ENCODE measurements at regions not wholly inside any gene's neighbourhood (a gene's known extent, or its start where the extent isn't known, plus 50 kb on each side); places are given as distances from the start of the nearest gene placed in this dataset.

- Histone ChIP-seq H3K9me3 (no peaks in the 10 kb centered on the region), H3K4me1 (no peaks in the 10 kb centered on the region), H3K4me3 (no peak overlapping the region), H3K27ac (no peak overlapping the region), H3K27me3 (no peaks in the 10 kb centered on the region), H3K36me3 (no peaks in the 10 kb centered on the region)
- no peak for DNase-seq
- TF ChIP-seq POLR2A (IDR thresholded peaks at IDR 0.05) = no peak
- TF ChIP-seq CTCF (IDR thresholded peaks at IDR 0.05) = no peak
Observed at GRCh38 chr14:42642787-42643186, 1036.1 kb downstream of the LRFN5 start.

- H3K9me3 ChIP-seq = no peaks in the 10 kb centered on the region
- H3K27ac ChIP-seq = no peak overlapping the region
- no peak overlapping the region for H3K4me3 ChIP-seq
- no peak for DNase-seq
- no peaks in the 10 kb centered on the region for H3K4me1 ChIP-seq
- TF ChIP-seq POLR2A (IDR thresholded peaks at IDR 0.05) (no peak), CTCF (IDR thresholded peaks at IDR 0.05) (no peak)
- H3K27me3 ChIP-seq = no peaks in the 10 kb centered on the region
- no peaks in the 10 kb centered on the region for H3K36me3 ChIP-seq
Observed at GRCh38 chr14:42633504-42634095, 1026.9 kb downstream of the LRFN5 start.

GRCh38 chr14:42629553-42629952 lies 1022.9 kb downstream of the LRFN5 start:
- Histone ChIP-seq H3K27ac (no peak overlapping the region), H3K4me3 (no peak overlapping the region), H3K9me3 (no peaks in the 10 kb centered on the region), H3K27me3 (no peaks in the 10 kb centered on the region), H3K36me3 (no peaks in the 10 kb centered on the region), H3K4me1 (no peaks in the 10 kb centered on the region)
- no peak for DNase-seq
- TF ChIP-seq CTCF (IDR thresholded peaks at IDR 0.05) (no peak), POLR2A (IDR thresholded peaks at IDR 0.05) (no peak)

GRCh38 chr14:42628602-42629001 lies 1021.9 kb downstream of the LRFN5 start:
- Histone ChIP-seq H3K4me1 (no peaks in the 10 kb centered on the region), H3K27me3 (no peaks in the 10 kb centered on the region), H3K4me3 (no peak overlapping the region), H3K36me3 (no peaks in the 10 kb centered on the region), H3K9me3 (no peaks in the 10 kb centered on the region), H3K27ac (no peak overlapping the region)
- TF ChIP-seq POLR2A (IDR thresholded peaks at IDR 0.05) = no peak
- no peak for TF ChIP-seq CTCF (IDR thresholded peaks at IDR 0.05)
- no peak for DNase-seq

- no peaks in the 10 kb centered on the region for H3K4me1 ChIP-seq
- no peak overlapping the region for H3K4me3 ChIP-seq
- DNase-seq = no peak
- H3K27me3 ChIP-seq = no peaks in the 10 kb centered on the region
- H3K36me3 ChIP-seq = no peaks in the 10 kb centered on the region
- H3K9me3 ChIP-seq = no peaks in the 10 kb centered on the region
- no peak overlapping the region for H3K27ac ChIP-seq
- no peak for TF ChIP-seq CTCF (IDR thresholded peaks at IDR 0.05)
- TF ChIP-seq POLR2A (IDR thresholded peaks at IDR 0.05) = no peak
Observed at GRCh38 chr14:42626986-42627385, 1020.3 kb downstream of the LRFN5 start.
